ENCODE measurements at regions not wholly inside any gene's neighbourhood (a gene's known extent, or its start where the extent isn't known, plus 50 kb on each side); places are given as distances from the start of the nearest gene placed in this dataset.

- H3K4me2 ChIP-seq (replicated peaks; ENCODE audit: low read depth, low read length, poor library complexity, severe bottlenecking), result no peak overlapping the region
- H3K4me3 Mint-ChIP-seq, result no peak overlapping the region
- no peak overlapping the region for H3K9ac ChIP-seq (ENCODE audit: low read length)
- WGBS (ENCODE audit: insufficient coverage), result 95% methylated on average over 2 of the region's 9 CpGs
- no peaks in the 10 kb centered on the region for H3K4me1 ChIP-seq (ENCODE audit: control insufficient read depth in 2 of 2, insufficient read depth in 2 of 2, low read length in 2 of 2)
- no peak for DNase-seq
- H3K27ac ChIP-seq (ENCODE audit: low read length in 2 of 2), result no peak overlapping the region
- H3K27ac Mint-ChIP-seq, result no peak overlapping the region
- no peaks in the 10 kb centered on the region for H3K4me1 Mint-ChIP-seq
- H3K27me3 ChIP-seq (replicated peaks in 1 of 4; ENCODE audit: control extremely low read depth in 1 of 4, control insufficient read depth in 3 of 4, insufficient read depth in 4 of 4, low read length in 3 of 4), result no peaks in the 10 kb centered on the region
- no peaks in the 10 kb centered on the region for H4K20me1 ChIP-seq (ENCODE audit: control insufficient read depth, insufficient read depth, low read length, poor library complexity, severe bottlenecking)
- CTCF ChIA-PET, result no interaction called here
- H3K4me3 ChIP-seq (ENCODE audit: control extremely low read depth in 1 of 5, extremely low read depth in 1 of 5, insufficient read depth in 1 of 5, low read depth in 2 of 5, low read length in 4 of 5), result no peak overlapping the region
- POLR2A ChIA-PET, result no interaction called here
- H3K79me2 ChIP-seq (ENCODE audit: control insufficient read depth, insufficient read depth, low read length), result no peaks in the 10 kb centered on the region
- peaks cover 20% of the 10 kb centered on the region for H3K27me3 Mint-ChIP-seq
- no peak for ATAC-seq (ENCODE audit: low read depth)
- H3K9me3 ChIP-seq (ENCODE audit: control extremely low read depth in 1 of 3, control insufficient read depth in 2 of 3, insufficient read depth in 1 of 3, low read length in 2 of 3), result peaks cover 0 to 17% (median 0%) of the 10 kb centered on the region in 3 donors
- TF ChIP-seq EZH2 (IDR thresholded peaks at IDR 0.05; ENCODE audit: borderline replicate concordance, insufficient read depth, low read depth, low read length, poor library complexity, severe bottlenecking) (no peak), CTCF (IDR thresholded peaks at IDR 0.05) (no peak)
- H3K9me3 Mint-ChIP-seq (ENCODE audit: insufficient read depth), result no peaks in the 10 kb centered on the region
- intact Hi-C loops (cut with micrococcal nuclease), result no loop called here
- H2AFZ ChIP-seq (ENCODE audit: insufficient read depth, low read depth, low read length, poor library complexity, severe bottlenecking), result no peak overlapping the region
- no peaks in the 10 kb centered on the region for H3K36me3 ChIP-seq (replicated peaks in 1 of 2; ENCODE audit: control extremely low read depth in 1 of 2, control insufficient read depth in 1 of 2, extremely low read depth in 1 of 2, insufficient read depth in 2 of 2, low read length in 1 of 2)
Measured at GRCh38 chr22:27566602-27567001, 235.0 kb downstream of the MN1 start.

GRCh38 chr22:27568265-27568664 is 233.3 kb downstream of the MN1 start:
- Mint-ChIP-seq H3K27ac (no peak overlapping the region), H3K4me3 (no peak overlapping the region), H3K27me3 (peaks cover 33% of the 10 kb centered on the region), H3K9me3 (ENCODE audit: insufficient read depth) (no peaks in the 10 kb centered on the region), H3K4me1 (no peaks in the 10 kb centered on the region)
- Histone ChIP-seq H4K20me1 (ENCODE audit: control insufficient read depth, insufficient read depth, low read length, poor library complexity, severe bottlenecking) (no peaks in the 10 kb centered on the region), H3K27ac (ENCODE audit: low read length in 2 of 2) (no peak overlapping the region), H3K4me1 (ENCODE audit: control insufficient read depth in 2 of 2, insufficient read depth in 2 of 2, low read length in 2 of 2) (no peaks in the 10 kb centered on the region), H3K36me3 (replicated peaks in 1 of 2; ENCODE audit: control extremely low read depth in 1 of 2, control insufficient read depth in 1 of 2, extremely low read depth in 1 of 2, insufficient read depth in 2 of 2, low read length in 1 of 2) (no peaks in the 10 kb centered on the region), H3K4me3 (ENCODE audit: control extremely low read depth in 1 of 5, extremely low read depth in 1 of 5, insufficient read depth in 1 of 5, low read depth in 2 of 5, low read length in 4 of 5) (no peak overlapping the region), H3K4me2 (replicated peaks; ENCODE audit: low read depth, low read length, poor library complexity, severe bottlenecking) (no peak overlapping the region), H3K9ac (ENCODE audit: low read length) (no peak overlapping the region), H3K27me3 (replicated peaks in 1 of 4; ENCODE audit: control extremely low read depth in 1 of 4, control insufficient read depth in 3 of 4, insufficient read depth in 4 of 4, low read length in 3 of 4) (no peaks in the 10 kb centered on the region), H3K9me3 (ENCODE audit: control extremely low read depth in 1 of 3, control insufficient read depth in 2 of 3, insufficient read depth in 1 of 3, low read length in 2 of 3) (peaks cover 0 to 23% (median 0%) of the 10 kb centered on the region in 3 donors), H3K79me2 (ENCODE audit: control insufficient read depth, insufficient read depth, low read length) (no peaks in the 10 kb centered on the region), H2AFZ (ENCODE audit: insufficient read depth, low read depth, low read length, poor library complexity, severe bottlenecking) (no peak overlapping the region)
- ATAC-seq (ENCODE audit: low read depth), result no peak
- intact Hi-C loops (cut with micrococcal nuclease), result no loop called here
- no peak for DNase-seq
- WGBS (ENCODE audit: insufficient coverage), result 100% methylated on average over 3 of the region's 4 CpGs
- CTCF ChIA-PET, result no interaction called here
- POLR2A ChIA-PET, result no interaction called here
- TF ChIP-seq CTCF (IDR thresholded peaks at IDR 0.05) (no peak), EZH2 (IDR thresholded peaks at IDR 0.05; ENCODE audit: borderline replicate concordance, insufficient read depth, low read depth, low read length, poor library complexity, severe bottlenecking) (no peak)
